SIG-M5 treated with dmso at 0.1 percent for 504 hours (cell line): ENCODE measurements at regions not wholly inside any gene's neighbourhood (a gene's known extent, or its start where the extent isn't known, plus 50 kb on each side); places are given as distances from the start of the nearest gene placed in this dataset.

Source experiments
- DNase-seq: peaks from one replicate; lab custom pipeline; 2025; ENCODE audit not compliant: unreplicated experiment; lab: John Stamatoyannopoulos, UW

- no peak for DNase-seq
Observed at GRCh38 chr5:5804478-5805233, 382.2 kb downstream of the ICE1 start.

GRCh38 chr5:5800801-5801761 lies 378.6 kb downstream of the ICE1 start:
- no peak for DNase-seq

DNA sequence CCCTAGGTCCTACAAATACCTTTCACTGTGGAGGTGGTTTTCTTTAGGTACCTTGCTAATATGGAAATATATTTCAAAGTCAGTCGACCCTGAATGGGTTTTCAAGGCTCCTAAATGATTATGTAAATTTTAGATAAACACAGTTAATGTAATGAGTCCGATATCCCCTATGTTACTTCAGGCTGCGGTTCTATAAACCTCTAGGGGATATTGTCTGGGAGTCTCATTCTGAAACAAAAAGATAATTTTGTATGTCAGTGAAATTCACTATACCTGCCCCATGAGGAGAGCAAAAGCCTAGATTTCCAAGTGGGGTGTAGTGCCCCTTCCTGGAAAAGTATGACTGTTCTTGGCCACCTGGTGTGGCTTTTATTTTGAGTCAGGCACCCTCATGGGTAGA lies 377.3 kb downstream of the ICE1 start:
- DNase-seq, result no peak

DNA sequence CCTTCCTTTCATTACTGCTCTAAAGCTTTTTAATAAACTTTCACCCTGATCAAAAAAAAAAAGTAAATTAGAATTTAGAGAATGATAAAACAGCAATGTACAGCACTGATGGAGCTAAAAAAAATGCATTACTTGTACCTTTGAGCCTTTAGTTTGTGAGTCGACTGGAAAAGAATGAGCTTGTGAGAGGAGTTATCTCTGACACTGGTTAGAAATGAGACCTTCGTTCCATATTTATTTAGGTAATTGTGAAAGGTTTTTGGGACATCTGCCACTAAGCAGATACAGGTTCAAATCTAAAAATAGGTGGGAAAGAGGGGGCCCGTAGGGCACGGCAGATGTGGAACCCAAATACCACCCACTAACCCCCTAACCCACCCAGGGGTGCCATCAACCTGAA lies 376.8 kb downstream of the ICE1 start:
- no peak for DNase-seq

DNA sequence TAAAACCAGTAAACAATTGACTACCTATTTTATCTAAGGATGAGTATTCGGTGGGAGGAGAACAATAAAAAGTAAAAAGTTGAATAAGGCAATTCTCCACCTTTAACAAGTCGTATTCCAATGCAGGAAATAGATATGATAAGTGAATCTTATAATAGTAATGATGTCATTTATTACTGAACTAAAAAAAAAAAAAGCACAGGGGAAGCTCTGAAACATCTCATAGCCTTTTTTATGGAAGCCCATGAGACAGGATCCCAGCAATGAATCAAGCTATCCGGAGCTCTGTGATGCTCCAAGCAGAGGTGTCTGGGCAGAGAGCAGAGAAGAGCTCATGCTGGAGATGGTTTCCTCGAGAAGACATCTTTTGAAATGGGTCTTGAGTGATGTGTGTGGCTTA lies 376.0 kb downstream of the ICE1 start:
- no peak for DNase-seq

GRCh38 chr5:5798041-5798440 lies 375.6 kb downstream of the ICE1 start:
- no peak for DNase-seq

DNA sequence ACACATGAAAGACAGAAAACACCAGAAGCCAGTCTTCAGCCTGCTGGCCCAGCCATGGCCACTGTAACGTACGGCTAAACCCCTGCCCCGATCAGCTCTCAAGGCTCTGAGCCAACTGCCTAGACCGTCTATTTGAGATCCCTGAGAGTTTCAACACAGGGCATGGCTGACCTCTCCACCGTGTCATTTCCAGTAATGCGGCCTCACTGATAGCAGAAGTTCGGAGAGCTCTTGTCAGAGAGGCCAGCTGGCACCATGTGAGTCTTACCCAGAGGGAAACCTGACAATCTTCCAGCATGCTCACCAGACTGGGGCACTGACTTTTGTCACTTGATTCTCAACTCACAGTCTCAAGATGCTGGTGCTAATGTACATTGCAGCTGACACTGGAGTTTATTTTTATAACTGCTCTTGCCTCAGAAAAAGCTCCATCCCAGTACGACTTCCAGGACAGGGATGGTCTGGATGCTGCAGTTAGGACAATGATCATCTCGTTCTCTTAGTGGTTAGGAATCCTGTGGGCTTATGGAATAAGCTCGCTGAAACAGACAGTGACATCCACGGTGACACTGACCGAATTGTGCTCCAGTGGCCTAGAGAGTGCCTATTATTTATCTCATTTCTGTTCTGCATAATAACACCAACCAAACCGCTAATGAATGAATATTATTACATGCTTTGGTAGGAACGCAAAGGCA lies 372.7 kb downstream of the ICE1 start:
- DNase-seq, result no peak

DNA sequence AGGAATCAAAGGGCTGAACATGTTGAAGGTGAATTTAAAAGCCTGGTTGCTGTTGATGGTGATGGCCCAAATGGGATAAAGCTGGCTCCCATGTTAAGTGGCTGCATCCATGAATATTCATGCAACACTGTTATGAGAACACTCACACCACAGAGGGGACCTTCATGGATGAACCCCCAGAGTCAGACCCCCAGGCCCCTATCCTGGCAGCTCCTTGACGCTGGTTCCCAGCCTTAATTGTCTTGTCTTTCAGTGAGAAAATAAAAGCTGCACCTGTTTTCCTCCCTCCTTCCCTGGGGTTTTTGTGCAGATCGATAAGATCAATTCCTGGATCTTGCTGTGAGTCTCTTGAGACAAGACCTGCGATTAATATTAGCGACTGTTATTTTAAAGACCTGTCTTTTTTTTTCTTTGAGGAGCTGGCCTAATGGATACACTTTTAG lies 371.7 kb downstream of the ICE1 start:
- DNase-seq, result no peak

GRCh38 chr5:5793242-5794117 lies 371.0 kb downstream of the ICE1 start:
- no peak for DNase-seq

DNA sequence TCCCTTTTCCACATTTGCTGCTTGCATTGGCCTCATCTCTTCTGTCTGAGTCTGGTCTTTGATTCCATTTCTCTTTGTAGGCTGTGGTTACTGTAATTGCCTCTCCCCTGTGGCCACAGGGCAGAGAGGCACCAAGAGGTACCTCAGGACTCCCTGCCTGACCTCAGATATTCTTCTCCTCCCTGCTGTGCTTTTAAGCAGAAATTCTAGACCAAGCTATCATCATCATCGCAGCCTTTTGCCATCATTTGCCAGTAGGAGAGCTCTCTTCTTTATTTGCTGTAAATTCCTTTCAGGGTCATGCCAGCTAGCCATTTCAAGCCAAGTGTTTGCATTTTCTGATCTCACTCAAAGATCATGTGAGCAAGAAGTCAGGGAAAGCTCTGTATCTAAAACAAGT lies 369.6 kb downstream of the ICE1 start:
- DNase-seq, result no peak

- no peak for DNase-seq
Observed at GRCh38 chr5:5788793-5789192, 366.3 kb downstream of the ICE1 start.

GRCh38 chr5:5787373-5787772 lies 364.9 kb downstream of the ICE1 start:
- no peak for DNase-seq

GRCh38 chr5:5784101-5784500 lies 361.6 kb downstream of the ICE1 start:
- DNase-seq, result no peak

DNA sequence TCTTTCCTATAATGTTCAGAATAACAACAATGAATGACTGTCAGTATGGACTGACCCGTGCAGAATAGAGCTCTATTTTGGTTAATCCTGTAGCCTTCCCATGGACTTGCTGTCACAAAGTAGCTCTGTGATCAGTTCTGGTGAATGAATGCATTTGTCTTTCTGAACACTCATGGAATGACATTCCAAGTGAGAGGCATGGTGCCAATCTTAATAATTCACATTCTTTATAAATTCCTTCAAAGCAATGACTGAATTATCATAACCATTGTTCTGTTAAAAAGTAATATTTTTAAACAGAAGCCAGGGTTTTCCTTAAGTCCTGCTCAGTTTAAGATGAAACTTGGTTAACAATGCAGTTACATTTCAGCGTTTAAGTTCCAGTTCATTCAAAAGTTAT lies 360.5 kb downstream of the ICE1 start:
- DNase-seq, result no peak

DNA sequence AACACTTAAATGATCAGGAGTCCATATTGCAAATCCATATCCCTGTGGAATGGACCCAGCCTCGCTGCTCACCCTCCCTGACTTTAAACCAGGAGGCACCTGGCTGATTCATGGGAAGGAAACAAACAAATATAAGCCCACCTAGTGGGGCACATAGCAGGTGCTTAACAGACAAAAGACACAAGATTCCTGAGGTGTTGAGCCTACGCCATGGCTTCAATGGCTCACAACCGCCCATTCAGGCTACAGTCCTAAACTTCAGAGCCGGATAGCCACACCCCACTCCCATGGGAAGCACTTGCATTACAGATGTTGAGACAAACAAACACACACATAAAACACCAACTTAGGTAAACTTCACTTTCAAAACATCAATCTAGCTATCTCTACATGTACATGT lies 359.9 kb downstream of the ICE1 start:
- DNase-seq, result no peak

GRCh38 chr5:5781335-5781734 lies 358.9 kb downstream of the ICE1 start:
- DNase-seq, result no peak

- no peak for DNase-seq
Observed at GRCh38 chr5:5780253-5780652, 357.8 kb downstream of the ICE1 start.

DNA sequence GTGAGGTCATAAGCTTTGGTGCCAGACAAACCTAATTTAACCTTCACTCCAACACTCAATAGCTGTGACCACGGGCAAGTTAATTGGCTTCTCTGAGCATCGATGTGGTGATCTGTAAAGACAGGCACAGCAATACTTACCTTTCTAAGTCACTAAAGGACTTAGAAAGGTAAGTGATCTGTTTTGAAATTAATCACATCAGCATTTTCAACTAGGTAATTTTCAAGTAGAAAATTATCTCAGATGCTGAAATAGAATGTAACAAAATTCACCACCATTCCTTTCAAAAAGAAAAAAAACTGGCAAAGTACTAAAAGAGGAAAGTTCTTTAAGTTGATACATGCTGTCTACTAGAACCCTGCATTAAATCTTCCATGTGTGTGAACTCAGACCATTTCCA lies 354.5 kb downstream of the ICE1 start:
- no peak for DNase-seq

GRCh38 chr5:5772202-5772601 lies 349.7 kb downstream of the ICE1 start:
- DNase-seq, result no peak

- DNase-seq, result no peak
Observed at GRCh38 chr5:5770825-5771224, 348.3 kb downstream of the ICE1 start.
